Loucy (cell line): ENCODE measurements at regions not wholly inside any gene's neighbourhood (a gene's known extent, or its start where the extent isn't known, plus 50 kb on each side); places are given as distances from the start of the nearest gene placed in this dataset.

Source experiments
- CTCF ChIP-seq: fragments of 200-600 bp; sonication (generic); conservative IDR thresholded peaks from 2 replicates; pipeline ENCODE4 v1.5.1; 2014; ENCODE audit warnings: mild to moderate bottlenecking, antibody characterized with exemption, low read length
- EZH2phosphoT487 ChIP-seq: fragments of 200-600 bp; IDR thresholded peaks from 2 replicates; pipeline ENCODE4 v1.6.1; 2018; ENCODE audit warnings: antibody characterized with exemption, mild to moderate bottlenecking, moderate library complexity, borderline replicate concordance

- no peak for TF ChIP-seq CTCF
- TF ChIP-seq EZH2phosphoT487: no peak
Observed at GRCh38 chr4:160604541-160604940, 1501.7 kb downstream of the RAPGEF2 start.
